SK-N-SH treated with all-trans-retinoic acid at 6 μM for 48 hours (cell line): ENCODE measurements at regions not wholly inside any gene's neighbourhood (a gene's known extent, or its start where the extent isn't known, plus 50 kb on each side); places are given as distances from the start of the nearest gene placed in this dataset.

Experiments used
- ARNTL ChIP-seq: fragments of 450-650 bp; formaldehyde crosslinking; IDR thresholded peaks from 2 replicates; pipeline ENCODE4 v1.5.0; 2020; ENCODE audit warnings: low read depth, mild to moderate bottlenecking, moderate library complexity, borderline replicate concordance
- BACH2 ChIP-seq: fragments of 250-450 bp; sonication (Bioruptor Pico); IDR thresholded peaks from 2 replicates; pipeline ENCODE4 v1.9.0; 2021; ENCODE audit warnings: mild to moderate bottlenecking, borderline replicate concordance
- ISL1 ChIP-seq: fragments of 250-450 bp; sonication (Bioruptor Pico); IDR thresholded peaks from 2 replicates; pipeline ENCODE4 v2.1.2; 2022; ENCODE audit warnings: mild to moderate bottlenecking, moderate library complexity
- RARB ChIP-seq: fragments of 250-450 bp; sonication (Bioruptor Pico); IDR thresholded peaks from 2 replicates; pipeline ENCODE4 v1.8.0; 2021; ENCODE audit warnings: mild to moderate bottlenecking, moderate library complexity
- TCF4 ChIP-seq: fragments of 250-450 bp; sonication (Bioruptor Pico); IDR thresholded peaks from 2 replicates; pipeline ENCODE4 v1.8.0; 2021; ENCODE audit warnings: mild to moderate bottlenecking, moderate library complexity, borderline replicate concordance
- TOX ChIP-seq: fragments of 250-450 bp; sonication (Bioruptor Pico); IDR thresholded peaks from 2 replicates; pipeline ENCODE4 v1.8.0; 2021; ENCODE audit warnings: mild to moderate bottlenecking, moderate library complexity, borderline replicate concordance
- ZC3H10 ChIP-seq: fragments of 250-450 bp; sonication (Bioruptor Pico); IDR thresholded peaks from 2 replicates; pipeline ENCODE4 v1.5.1; 2021; ENCODE audit warnings: mild to moderate bottlenecking, moderate library complexity
- ZFP3 ChIP-seq: fragments of 250-450 bp; sonication (Bioruptor Pico); IDR thresholded peaks from 2 replicates; pipeline ENCODE4 v1.5.0; 2020; ENCODE audit warnings: mild to moderate bottlenecking, moderate library complexity
- ZNF565 ChIP-seq: fragments of 450-650 bp; formaldehyde crosslinking; conservative IDR thresholded peaks from 2 replicates; pipeline ENCODE4 v1.5.0; 2020; ENCODE audit warnings: low read depth, mild to moderate bottlenecking, moderate library complexity
- ZNF70 ChIP-seq: fragments of 450-650 bp; formaldehyde crosslinking; IDR thresholded peaks from 2 replicates; pipeline ENCODE4 v1.5.0; 2020; ENCODE audit warnings: mild to moderate bottlenecking, moderate library complexity
- TF ChIP-seq, protein P1 (sequence below): fragments of 250-450 bp; sonication (Bioruptor Pico); IDR thresholded peaks from 2 replicates; pipeline ENCODE4 v1.8.0; 2020; ENCODE audit warnings: mild to moderate bottlenecking, moderate library complexity, borderline replicate concordance

DNA sequence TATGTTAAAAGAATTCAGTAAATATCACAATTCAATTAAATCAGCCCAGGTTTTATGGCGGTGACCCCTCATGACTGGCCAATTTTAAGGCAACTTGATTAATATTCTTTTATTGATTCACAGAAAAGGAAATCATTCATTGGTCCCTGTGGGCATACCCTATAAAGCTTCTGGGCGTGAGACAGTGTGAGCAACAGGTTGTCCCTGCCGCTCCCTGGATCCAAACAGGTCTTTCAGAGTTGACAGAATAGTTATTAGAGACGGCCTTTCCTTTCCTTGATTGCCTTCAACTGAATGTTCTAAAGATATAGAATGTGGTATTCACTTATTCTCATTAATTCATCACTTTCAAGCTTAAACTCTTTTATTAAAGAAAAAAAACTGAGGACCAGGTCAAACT, 433.9 kb downstream of the KCNJ2 start:
- TF ChIP-seq ZNF565 (no peak), ARNTL (CRISPR knock-in tag) (no peak), ISL1 (no peak), RARB (CRISPR knock-in tag) (no peak), ZC3H10 (CRISPR knock-in tag) (no peak), BACH2 (no peak), TOX (CRISPR knock-in tag) (no peak), TCF4 (CRISPR knock-in tag) (no peak), ZFP3 (no peak), ZNF70 (CRISPR knock-in tag) (no peak)
- TF ChIP-seq, protein P1, sequence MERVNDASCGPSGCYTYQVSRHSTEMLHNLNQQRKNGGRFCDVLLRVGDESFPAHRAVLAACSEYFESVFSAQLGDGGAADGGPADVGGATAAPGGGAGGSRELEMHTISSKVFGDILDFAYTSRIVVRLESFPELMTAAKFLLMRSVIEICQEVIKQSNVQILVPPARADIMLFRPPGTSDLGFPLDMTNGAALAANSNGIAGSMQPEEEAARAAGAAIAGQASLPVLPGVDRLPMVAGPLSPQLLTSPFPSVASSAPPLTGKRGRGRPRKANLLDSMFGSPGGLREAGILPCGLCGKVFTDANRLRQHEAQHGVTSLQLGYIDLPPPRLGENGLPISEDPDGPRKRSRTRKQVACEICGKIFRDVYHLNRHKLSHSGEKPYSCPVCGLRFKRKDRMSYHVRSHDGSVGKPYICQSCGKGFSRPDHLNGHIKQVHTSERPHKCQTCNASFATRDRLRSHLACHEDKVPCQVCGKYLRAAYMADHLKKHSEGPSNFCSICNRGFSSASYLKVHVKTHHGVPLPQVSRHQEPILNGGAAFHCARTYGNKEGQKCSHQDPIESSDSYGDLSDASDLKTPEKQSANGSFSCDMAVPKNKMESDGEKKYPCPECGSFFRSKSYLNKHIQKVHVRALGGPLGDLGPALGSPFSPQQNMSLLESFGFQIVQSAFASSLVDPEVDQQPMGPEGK = no peak
